GM12891 (cell line): ENCODE measurements at regions not wholly inside any gene's neighbourhood (a gene's known extent, or its start where the extent isn't known, plus 50 kb on each side); places are given as distances from the start of the nearest gene placed in this dataset.

Source experiments
- POLR2A ChIP-seq: IDR thresholded peaks from 2 replicates; pipeline ENCODE4 v1.6.1; 2011; ENCODE audit warnings: low read depth, low read length, control low read depth
- POLR2AphosphoS5 ChIP-seq: IDR thresholded peaks from 2 replicates; pipeline ENCODE4 v1.6.1; 2011; ENCODE audit warnings: low read depth, low read length, control low read depth
- SPI1 ChIP-seq: IDR thresholded peaks from 2 replicates; pipeline ENCODE4 v1.6.1; 2011; ENCODE audit warnings: low read depth, low read length, control low read depth
- TAF1 ChIP-seq: IDR thresholded peaks from 2 replicates; pipeline ENCODE4 v1.6.1; 2011; ENCODE audit warnings: low read depth, low read length, control low read depth

DNA sequence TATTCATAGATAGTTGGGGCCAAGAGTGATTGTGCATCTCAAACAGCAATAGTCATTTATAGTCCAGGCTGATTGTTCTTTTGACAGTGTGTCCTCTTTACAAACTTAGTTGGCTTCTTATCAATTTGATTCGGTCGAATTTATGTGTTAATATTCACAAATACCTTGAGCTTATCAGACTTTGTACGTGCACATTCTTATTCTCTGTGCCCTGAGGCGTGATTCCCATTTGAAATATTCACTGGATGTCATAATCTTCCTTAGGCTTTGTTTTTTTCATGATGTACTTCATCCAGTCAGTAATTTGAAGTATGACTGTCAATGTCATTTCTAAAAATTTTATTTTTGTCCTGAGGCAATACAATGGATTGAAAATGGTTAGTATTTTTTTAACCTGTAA is 263.5 kb upstream of the PCDH7 start:
- no peak for TF ChIP-seq POLR2A
- TF ChIP-seq POLR2AphosphoS5: no peak
- no peak for TF ChIP-seq TAF1
- no peak for TF ChIP-seq SPI1
